ENCODE measurements at regions not wholly inside any gene's neighbourhood (a gene's known extent, or its start where the extent isn't known, plus 50 kb on each side); places are given as distances from the start of the nearest gene placed in this dataset.

- TF ChIP-seq CTCF (IDR thresholded peaks at IDR 0.05) = no peak
- TF ChIP-seq POLR2A (IDR thresholded peaks at IDR 0.05) = no peak
- Histone ChIP-seq H3K27ac (no peak overlapping the region), H3K36me3 (replicated peaks in 1 of 2) (no peaks in the 10 kb centered on the region), H3K27me3 (no peaks in the 10 kb centered on the region), H3K9me3 (replicated peaks in 1 of 3) (no peaks in the 10 kb centered on the region), H3K4me3 (no peak overlapping the region), H3K4me1 (replicated peaks in 1 of 2) (peaks cover 0 to 4% of the 10 kb centered on the region in 2 donors)
- intact Hi-C loops (cut with DNase I) = no loop called here
- DNase-seq = no peak
- 73 to 90% (median 80%) methylated on average over 3 of the region's 3 CpGs for WGBS, 4 donors
These were observed 629.2 kb downstream of the BNC2 start for GRCh38 chr9:16241231-16241630.

GRCh38 chr9:16243798-16244197, 626.7 kb downstream of the BNC2 start:
- TF ChIP-seq POLR2A (IDR thresholded peaks at IDR 0.05) (no peak), CTCF (IDR thresholded peaks at IDR 0.05) (no peak)
- Histone ChIP-seq H3K36me3 (replicated peaks in 1 of 2) (no peaks in the 10 kb centered on the region), H3K4me1 (replicated peaks in 1 of 2) (peaks cover 0 to 5% of the 10 kb centered on the region in 2 donors), H3K27ac (no peak overlapping the region), H3K9me3 (replicated peaks in 1 of 3) (no peaks in the 10 kb centered on the region), H3K27me3 (no peaks in the 10 kb centered on the region), H3K4me3 (no peak overlapping the region)
- DNase-seq = no peak
- intact Hi-C loops (cut with DNase I) = no loop called here
- WGBS, 4 donors = 84 to 89% (median 85%) methylated on average over 5 of the region's 5 CpGs

GRCh38 chr9:16245756-16246440, 624.6 kb downstream of the BNC2 start:
- no peak for TF ChIP-seq POLR2A (IDR thresholded peaks at IDR 0.05)
- no peak for TF ChIP-seq CTCF (IDR thresholded peaks at IDR 0.05)
- Histone ChIP-seq H3K4me3 (no peak overlapping the region), H3K36me3 (replicated peaks in 1 of 2) (no peaks in the 10 kb centered on the region), H3K27me3 (no peaks in the 10 kb centered on the region), H3K27ac (no peak overlapping the region), H3K9me3 (replicated peaks in 1 of 3) (no peaks in the 10 kb centered on the region), H3K4me1 (replicated peaks in 1 of 2) (peaks cover 0 to 5% of the 10 kb centered on the region in 2 donors)
- intact Hi-C loops (cut with DNase I) = no loop called here
- peak in 1 of 7 donors; percentile 40 for DNase-seq
- 33 to 52% (median 42%) methylated on average over 1 of the region's 1 CpG for WGBS, 4 donors

GRCh38 chr9:16246785-16247184, 623.7 kb downstream of the BNC2 start:
- TF ChIP-seq CTCF (IDR thresholded peaks at IDR 0.05) = no peak
- TF ChIP-seq POLR2A (IDR thresholded peaks at IDR 0.05) = no peak
- 68 to 75% (median 73%) methylated on average over 6 of the region's 6 CpGs for WGBS, 4 donors
- Histone ChIP-seq H3K4me1 (replicated peaks in 1 of 2) (peaks cover 0 to 5% of the 10 kb centered on the region in 2 donors), H3K27me3 (no peaks in the 10 kb centered on the region), H3K9me3 (replicated peaks in 1 of 3) (no peaks in the 10 kb centered on the region), H3K27ac (no peak overlapping the region), H3K36me3 (replicated peaks in 1 of 2) (no peaks in the 10 kb centered on the region), H3K4me3 (no peak overlapping the region)
- no peak for DNase-seq
- intact Hi-C loops (cut with DNase I) = no loop called here

Measured in adrenal gland (tissue), 9 donors.